ENCODE measurements at regions not wholly inside any gene's neighbourhood (a gene's known extent, or its start where the extent isn't known, plus 50 kb on each side); places are given as distances from the start of the nearest gene placed in this dataset.
A peak's percentile ranks its signal among the peaks of the same experiment; 100 is the strongest.

- H3K27ac ChIP-seq: no peak overlapping the region
- TF ChIP-seq, protein P1, sequence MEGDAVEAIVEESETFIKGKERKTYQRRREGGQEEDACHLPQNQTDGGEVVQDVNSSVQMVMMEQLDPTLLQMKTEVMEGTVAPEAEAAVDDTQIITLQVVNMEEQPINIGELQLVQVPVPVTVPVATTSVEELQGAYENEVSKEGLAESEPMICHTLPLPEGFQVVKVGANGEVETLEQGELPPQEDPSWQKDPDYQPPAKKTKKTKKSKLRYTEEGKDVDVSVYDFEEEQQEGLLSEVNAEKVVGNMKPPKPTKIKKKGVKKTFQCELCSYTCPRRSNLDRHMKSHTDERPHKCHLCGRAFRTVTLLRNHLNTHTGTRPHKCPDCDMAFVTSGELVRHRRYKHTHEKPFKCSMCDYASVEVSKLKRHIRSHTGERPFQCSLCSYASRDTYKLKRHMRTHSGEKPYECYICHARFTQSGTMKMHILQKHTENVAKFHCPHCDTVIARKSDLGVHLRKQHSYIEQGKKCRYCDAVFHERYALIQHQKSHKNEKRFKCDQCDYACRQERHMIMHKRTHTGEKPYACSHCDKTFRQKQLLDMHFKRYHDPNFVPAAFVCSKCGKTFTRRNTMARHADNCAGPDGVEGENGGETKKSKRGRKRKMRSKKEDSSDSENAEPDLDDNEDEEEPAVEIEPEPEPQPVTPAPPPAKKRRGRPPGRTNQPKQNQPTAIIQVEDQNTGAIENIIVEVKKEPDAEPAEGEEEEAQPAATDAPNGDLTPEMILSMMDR (IDR thresholded peaks at IDR 0.05): no peak
- no peak for TF ChIP-seq ZFX (IDR thresholded peaks at IDR 0.05; ENCODE audit: borderline replicate concordance)
These were observed 965.5 kb upstream of the IGFBP7 start for GRCh38 chr4:58075724-58076123.

GRCh38 chr4:58074382-58074781, 964.2 kb upstream of the IGFBP7 start:
- TF ChIP-seq, protein P1 (IDR thresholded peaks at IDR 0.05): no peak
- no peak for TF ChIP-seq ZFX (IDR thresholded peaks at IDR 0.05; ENCODE audit: borderline replicate concordance)
- no peak overlapping the region for H3K27ac ChIP-seq

- TF ChIP-seq ZFX (IDR thresholded peaks at IDR 0.05; ENCODE audit: borderline replicate concordance): no peak
- TF ChIP-seq, protein P1 (IDR thresholded peaks at IDR 0.05): no peak
- H3K27ac ChIP-seq: no peak overlapping the region
These were observed 960.5 kb upstream of the IGFBP7 start for GRCh38 chr4:58070726-58071125.

- TF ChIP-seq ZFX (IDR thresholded peaks at IDR 0.05; ENCODE audit: borderline replicate concordance): no peak
- TF ChIP-seq, protein P1 (IDR thresholded peaks at IDR 0.05): no peak
- H3K27ac ChIP-seq: no peak overlapping the region
These were observed 954.5 kb upstream of the IGFBP7 start for GRCh38 chr4:58064653-58065052.

GRCh38 chr4:58063404-58064160, 953.4 kb upstream of the IGFBP7 start:
- H3K27ac ChIP-seq: no peak overlapping the region
- no peak for TF ChIP-seq ZFX (IDR thresholded peaks at IDR 0.05; ENCODE audit: borderline replicate concordance)
- TF ChIP-seq, protein P1 (IDR thresholded peaks at IDR 0.05): no peak

- H3K27ac ChIP-seq: no peak overlapping the region
- TF ChIP-seq ZFX (IDR thresholded peaks at IDR 0.05; ENCODE audit: borderline replicate concordance): no peak
- TF ChIP-seq, protein P1 (IDR thresholded peaks at IDR 0.05): peak; percentile 19
These were observed 951.8 kb upstream of the IGFBP7 start for GRCh38 chr4:58061967-58062366.

GRCh38 chr4:58050439-58050838, 940.3 kb upstream of the IGFBP7 start:
- H3K27ac ChIP-seq: no peak overlapping the region
- no peak for TF ChIP-seq ZFX (IDR thresholded peaks at IDR 0.05; ENCODE audit: borderline replicate concordance)
- TF ChIP-seq, protein P1 (IDR thresholded peaks at IDR 0.05): no peak

Measured in 22Rv1 (cell line).